ENCODE measurements at regions not wholly inside any gene's neighbourhood (a gene's known extent, or its start where the extent isn't known, plus 50 kb on each side); places are given as distances from the start of the nearest gene placed in this dataset.

DNA sequence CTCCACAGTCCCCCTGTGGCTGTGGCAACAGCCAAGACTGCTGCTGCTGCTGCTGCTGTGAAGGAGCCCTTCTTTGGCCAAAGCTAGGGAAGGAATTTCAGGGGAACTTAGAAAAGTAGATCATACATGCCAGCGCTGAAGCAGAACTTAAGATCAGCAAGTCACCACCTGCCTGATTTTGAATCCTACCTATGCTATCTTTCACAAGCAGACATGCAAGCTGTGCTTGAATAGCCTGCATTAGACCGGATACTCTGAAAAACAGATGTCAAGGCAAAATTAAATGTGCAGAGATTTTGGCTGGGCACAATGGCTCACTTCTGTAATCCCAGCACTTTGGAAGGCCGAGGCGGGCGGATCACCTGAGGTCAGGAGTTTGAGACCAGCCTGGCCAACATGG is 99.3 kb upstream of the ZNF366 start:
- WGBS, 2 experiments (ENCODE audit: extremely low coverage in 1 of 2, insufficient coverage in 1 of 2, insufficient read length in 1 of 2, insufficient replicate concordance in 2 of 2, low coverage in 1 of 2, low lambda C conversion rate in 2 of 2, missing lambda C conversion rate in 1 of 2) = 91% methylated on average over 5 of the region's 5 CpGs; no CpG with 5 or more reads in 1 of the 2 experiments

More for the DNA sequence above, 99.3 kb upstream of the ZNF366 start:
- H3K9ac ChIP-seq (replicated peaks in 1 of 4; ENCODE audit: extremely low read depth in 1 of 4, low read depth in 3 of 4, low read length in 3 of 4) = no peak overlapping the region
- no peak overlapping the region for H3K27ac ChIP-seq (ENCODE audit: low read depth, low read length)
- H2BK120ac ChIP-seq (replicated peaks; ENCODE audit: low read depth, low read length) = no peak overlapping the region
- H3K4me1 ChIP-seq (replicated peaks in 1 of 4; ENCODE audit: control insufficient read depth in 3 of 4, insufficient read depth in 4 of 4, low read length in 3 of 4) = no peaks in the 10 kb centered on the region
- no peak overlapping the region for H3K18ac ChIP-seq (ENCODE audit: extremely low read depth, low read length)
- no peak overlapping the region for H4K91ac ChIP-seq (replicated peaks; ENCODE audit: insufficient read length, low read length)
- no peak overlapping the region for H3K56ac ChIP-seq (replicated peaks; ENCODE audit: insufficient read length, low read depth, low read length)
- no peak overlapping the region for H3K4me3 ChIP-seq (ENCODE audit: extremely low read depth in 1 of 4, insufficient read depth in 2 of 4, low read depth in 3 of 4, low read length in 4 of 4)
- H3K14ac ChIP-seq (ENCODE audit: insufficient read length) = no peak overlapping the region
- H3K79me1 ChIP-seq (ENCODE audit: low read depth, low read length) = no peaks in the 10 kb centered on the region
- H4K5ac ChIP-seq (ENCODE audit: insufficient read length, low read depth, low read length) = no peak overlapping the region
- H3K36me3 ChIP-seq (ENCODE audit: control insufficient read depth in 2 of 4, insufficient read depth in 4 of 4, low read length in 3 of 4) = no peaks in the 10 kb centered on the region
- no peak overlapping the region for H2AFZ ChIP-seq (ENCODE audit: low read length)
- no peaks in the 10 kb centered on the region; a peak in 1 of 7 replicates for H3K27me3 ChIP-seq (replicated peaks in 1 of 4; ENCODE audit: control insufficient read depth in 3 of 4, extremely low read depth in 1 of 4, insufficient read depth in 3 of 4, low read length in 3 of 4)
- H4K8ac ChIP-seq (ENCODE audit: extremely low read depth, insufficient read depth, low read length) = no peak overlapping the region
- H2BK15ac ChIP-seq (ENCODE audit: low read length) = no peak overlapping the region
- no peak overlapping the region for H3K23ac ChIP-seq (ENCODE audit: insufficient read length)
- no peak overlapping the region for H3K4ac ChIP-seq (replicated peaks; ENCODE audit: insufficient read length, low read depth, low read length)
- H4K20me1 ChIP-seq (replicated peaks in 1 of 2; ENCODE audit: control insufficient read depth in 1 of 2, insufficient read depth in 2 of 2, low read length in 2 of 2) = no peaks in the 10 kb centered on the region
- POLR2A ChIA-PET (ENCODE audit: partially characterized antibody) = no interaction called here
- CTCF ChIA-PET (ENCODE audit: partially characterized antibody) = interaction anchor here (1.1 kb wide), 1 partner anchor 21 kb away, joined by 3 read pairs; no protein-coding TSS in a partner anchor
- no peak for FAIRE-seq
- no peak overlapping the region for H2BK12ac ChIP-seq (ENCODE audit: low read depth, low read length)
- H2AK5ac ChIP-seq (ENCODE audit: low read depth, low read length) = no peak overlapping the region
- TF ChIP-seq SUZ12 (IDR thresholded peaks at IDR 0.05; ENCODE audit: low read length) (no peak), EGR1 (IDR thresholded peaks at IDR 0.05; ENCODE audit: borderline replicate concordance, low read depth, low read length) (no peak), ASH2L (IDR thresholded peaks at IDR 0.05; ENCODE audit: low read length) (no peak), CHD1 (IDR thresholded peaks at IDR 0.05; ENCODE audit: low read depth, low read length) (no peak), HDAC6 (IDR thresholded peaks at IDR 0.05; ENCODE audit: low read depth, low read length) (no peak), BACH1 (IDR thresholded peaks at IDR 0.05; ENCODE audit: low read length) (no peak), YY1 (IDR thresholded peaks at IDR 0.05; ENCODE audit: low read depth, low read length) (no peak), CBX5 (IDR thresholded peaks at IDR 0.05; ENCODE audit: low read depth, low read length) (no peak), SP4 (IDR thresholded peaks at IDR 0.05; ENCODE audit: low read length) (no peak), SP1 (IDR thresholded peaks at IDR 0.05; ENCODE audit: low read depth, low read length) (no peak), RFX5 (IDR thresholded peaks at IDR 0.05; ENCODE audit: borderline replicate concordance, low read depth, low read length) (no peak)
- H3K9me3 ChIP-seq (ENCODE audit: insufficient read depth in 2 of 2, low read depth in 1 of 2, low read length in 1 of 2) = peaks cover 0 to 4% of the 10 kb centered on the region in 2 experiments; a peak in 1 of 4 replicates
- no peak overlapping the region for H3K4me2 ChIP-seq (ENCODE audit: insufficient read depth in 1 of 2, low read depth in 2 of 2, low read length in 2 of 2)
- H3K23me2 ChIP-seq (ENCODE audit: low read depth, low read length) = no peaks in the 10 kb centered on the region
- no peaks in the 10 kb centered on the region for H3K79me2 ChIP-seq (ENCODE audit: control insufficient read depth in 1 of 2, insufficient read depth in 2 of 2, low read length in 2 of 2)
- DNase-seq (ENCODE audit: low read depth in 1 of 2, low spot score in 2 of 2) = no peak
- H2BK5ac ChIP-seq (ENCODE audit: low read depth, low read length) = no peak overlapping the region
- no peak overlapping the region for H2BK20ac ChIP-seq (ENCODE audit: low read length)

Measured in H1 (cell line).